ENCODE measurements at regions not wholly inside any gene's neighbourhood (a gene's known extent, or its start where the extent isn't known, plus 50 kb on each side); places are given as distances from the start of the nearest gene placed in this dataset.

GRCh38 chr6:115363379-115363778, 697.3 kb downstream of the FRK start:
- no peak for TF ChIP-seq CTCF (conservative IDR thresholded peaks at IDR 0.05; ENCODE audit: low read length)
- DNase-seq (ENCODE audit: low read depth) = no peak
- H3K4me3 ChIP-seq (ENCODE audit: low read length) = no peak overlapping the region

GRCh38 chr6:115362234-115362633, 698.5 kb downstream of the FRK start:
- H3K4me3 ChIP-seq (ENCODE audit: low read length) = no peak overlapping the region
- TF ChIP-seq CTCF (conservative IDR thresholded peaks at IDR 0.05; ENCODE audit: low read length) = no peak
- DNase-seq (ENCODE audit: low read depth) = no peak

GRCh38 chr6:115360602-115361325, 699.9 kb downstream of the FRK start:
- DNase-seq (ENCODE audit: low read depth) = no peak
- no peak for TF ChIP-seq CTCF (conservative IDR thresholded peaks at IDR 0.05; ENCODE audit: low read length)
- H3K4me3 ChIP-seq (ENCODE audit: low read length) = no peak overlapping the region

- no peak overlapping the region for H3K4me3 ChIP-seq (ENCODE audit: low read length)
- no peak for DNase-seq (ENCODE audit: low read depth)
- TF ChIP-seq CTCF (conservative IDR thresholded peaks at IDR 0.05; ENCODE audit: low read length) = no peak
Observed at GRCh38 chr6:115358616-115359015, 702.1 kb downstream of the FRK start.

- TF ChIP-seq CTCF (conservative IDR thresholded peaks at IDR 0.05; ENCODE audit: low read length) = no peak
- no peak overlapping the region for H3K4me3 ChIP-seq (ENCODE audit: low read length)
- DNase-seq (ENCODE audit: low read depth) = no peak
Observed at GRCh38 chr6:115356371-115356770, 704.3 kb downstream of the FRK start.

- DNase-seq (ENCODE audit: low read depth) = no peak
- no peak overlapping the region for H3K4me3 ChIP-seq (ENCODE audit: low read length)
- TF ChIP-seq CTCF (conservative IDR thresholded peaks at IDR 0.05; ENCODE audit: low read length) = no peak
Observed at GRCh38 chr6:115323001-115323400, 737.7 kb downstream of the FRK start.

GRCh38 chr6:115319823-115320222, 740.9 kb downstream of the FRK start:
- DNase-seq (ENCODE audit: low read depth) = no peak
- TF ChIP-seq CTCF (conservative IDR thresholded peaks at IDR 0.05; ENCODE audit: low read length) = no peak
- H3K4me3 ChIP-seq (ENCODE audit: low read length) = no peak overlapping the region
